SK-N-SH (cell line): ENCODE measurements at regions not wholly inside any gene's neighbourhood (a gene's known extent, or its start where the extent isn't known, plus 50 kb on each side); places are given as distances from the start of the nearest gene placed in this dataset.

ENCODE experiments used
- CTCF ChIA-PET: fragments of 300-600, 350-600 bp; formaldehyde crosslinking; extraction: SDS; loops from one replicate; lab custom pipeline; 2021; lab: Yijun Ruan, JAX
- POLR2A ChIA-PET: fragments of 350-600 bp; sonication (Branson Sonifier 250); formaldehyde crosslinking; extraction: SDS; loops from one replicate; lab custom pipeline; 2020; ENCODE audit warnings: antibody characterized with exemption, inconsistent platforms; lab: Yijun Ruan, JAX
- DNase-seq: peaks from one replicate; pipeline ENCODE4 v3.0.0; 2012
- H2AFZ ChIP-seq: fragments of 200-600 bp; sonication (generic); 2 replicates; pipeline ENCODE4 v1.8.1; 2016; ENCODE audit warnings: antibody characterized with exemption, mild to moderate bottlenecking, low read depth
- H3F3A ChIP-seq: fragments of 200-600 bp; sonication (generic); replicated peaks from 2 replicates; pipeline ENCODE3; 2016; ENCODE audit warnings: antibody characterized with exemption, mild to moderate bottlenecking; ENCODE audit not compliant: insufficient read depth
- H3K27ac ChIP-seq, 2 experiments: fragments of 200-500 bp in 1 of 2; fragments of 200-600 bp in 1 of 2; sonication (Bioruptor generic) in 1 of 2; sonication (generic), shearing (Covaris generic) in 1 of 2; 2 replicates each; pipeline versions ENCODE4 v1.5.1 to v1.6.1; 2014 to 2016; ENCODE audit warnings: low read depth in 2 of 2, inconsistent platforms in 1 of 2, low read length in 1 of 2, mild to moderate bottlenecking in 1 of 2, mixed read lengths in 1 of 2
- H3K27me3 ChIP-seq: fragments of 200-600 bp; sonication (generic), shearing (Covaris generic); 2 replicates; pipeline ENCODE4 v1.6.1; 2016; ENCODE audit warnings: mixed run types; ENCODE audit not compliant: insufficient read depth
- H3K36me3 ChIP-seq, 2 experiments: fragments of 200-500 bp in 1 of 2; fragments of 200-600 bp in 1 of 2; sonication (Bioruptor generic) in 1 of 2; sonication (generic) in 1 of 2; replicated peaks in 1 of 2; 2 replicates each; pipeline versions ENCODE3 to v1.5.1; 2014 to 2016; ENCODE audit warnings: low read length in 1 of 2, mild to moderate bottlenecking in 1 of 2; ENCODE audit not compliant: insufficient read depth in 2 of 2, control insufficient read depth in 1 of 2
- H3K4me1 ChIP-seq, 2 experiments: fragments of 200-500 bp in 1 of 2; fragments of 200-600 bp in 1 of 2; sonication (Bioruptor generic) in 1 of 2; sonication (generic), shearing (Covaris generic) in 1 of 2; 2 replicates each; pipeline versions ENCODE4 v1.5.1 to v1.6.1; 2014 to 2016; ENCODE audit warnings: low read depth in 1 of 2, low read length in 1 of 2, mixed run types in 1 of 2; ENCODE audit not compliant: insufficient read depth in 2 of 2, control insufficient read depth in 1 of 2
- H3K4me2 ChIP-seq: fragments of 200-600 bp; sonication (generic), shearing (Covaris generic); 2 replicates; pipeline ENCODE4 v1.6.1; 2017; ENCODE audit warnings: mixed run types
- H3K4me3 ChIP-seq, 2 experiments: fragments of 200-500 bp in 1 of 2; fragments of 200-600 bp in 1 of 2; sonication (Bioruptor generic) in 1 of 2; sonication (generic), shearing (Covaris generic) in 1 of 2; 2 replicates each; pipeline versions ENCODE4 v1.5.1 to v1.8.1; 2014 to 2016; ENCODE audit warnings: low read depth in 2 of 2, inconsistent platforms in 1 of 2, low read length in 1 of 2, mild to moderate bottlenecking in 1 of 2, mixed read lengths in 1 of 2, moderate library complexity in 1 of 2
- H3K79me2 ChIP-seq: fragments of 200-600 bp; sonication (generic); 2 replicates; pipeline ENCODE4 v1.8.1; 2017; ENCODE audit warnings: mild to moderate bottlenecking; ENCODE audit not compliant: insufficient read depth
- H3K9ac ChIP-seq: fragments of 200-600 bp; sonication (generic); 2 replicates; pipeline ENCODE4 v1.6.1; 2017; ENCODE audit warnings: mixed run types
- H3K9me2 ChIP-seq: fragments of 200-600 bp; sonication (generic); 2 replicates; pipeline ENCODE4 v1.6.1; 2017; ENCODE audit warnings: mixed run types
- H3K9me3 ChIP-seq: fragments of 200-600 bp; sonication (generic); 2 replicates; pipeline ENCODE4 v1.6.1; 2017; ENCODE audit warnings: mixed run types, mild to moderate bottlenecking, moderate library complexity
- H4K20me1 ChIP-seq: fragments of 200-600 bp; sonication (generic); 2 replicates; pipeline ENCODE4 v1.6.1; 2017; ENCODE audit warnings: mild to moderate bottlenecking, mixed run types; ENCODE audit not compliant: insufficient read depth
- CHD2 ChIP-seq: fragments of 150-350 bp; IDR thresholded peaks from 2 replicates; pipeline ENCODE4 v1.6.1; 2018; ENCODE audit warnings: low read length; ENCODE audit not compliant: partially characterized antibody
- ELF1 ChIP-seq: IDR thresholded peaks from 2 replicates; pipeline ENCODE4 v1.4.0; 2012
- EP300 ChIP-seq, 2 experiments: IDR thresholded peaks; 2 replicates each; pipeline versions ENCODE4 v1.4.0 to v1.6.1; 2012; ENCODE audit warnings: borderline replicate concordance in 1 of 2, low read depth in 1 of 2, low read length in 1 of 2
- FOSL2 ChIP-seq: IDR thresholded peaks from 2 replicates; pipeline ENCODE4 v1.4.0; 2012; ENCODE audit warnings: low read depth, mild to moderate bottlenecking, moderate library complexity, borderline replicate concordance
- FOXM1 ChIP-seq: IDR thresholded peaks from 2 replicates; pipeline ENCODE4 v1.4.0; 2012; ENCODE audit warnings: low read depth, mild to moderate bottlenecking
- GABPA ChIP-seq: IDR thresholded peaks from 2 replicates; pipeline ENCODE4 v1.4.0; 2012; ENCODE audit warnings: low read depth, mild to moderate bottlenecking
- JUND ChIP-seq: IDR thresholded peaks from 2 replicates; pipeline ENCODE4 v1.4.0; 2012
- MEF2A ChIP-seq: IDR thresholded peaks from 2 replicates; pipeline ENCODE4 v1.4.0; 2012; ENCODE audit warnings: low read depth, borderline replicate concordance
- NRF1 ChIP-seq: IDR thresholded peaks from 2 replicates; pipeline ENCODE4 v1.6.1; 2012; ENCODE audit warnings: low read depth, mild to moderate bottlenecking, low read length
- PBX3 ChIP-seq: IDR thresholded peaks from 2 replicates; pipeline ENCODE4; 2012
- RAD21 ChIP-seq: IDR thresholded peaks from 2 replicates; pipeline ENCODE4 v1.6.1; 2012; ENCODE audit warnings: mild to moderate bottlenecking, low read length
- RFX5 ChIP-seq: IDR thresholded peaks from 2 replicates; pipeline ENCODE4 v1.6.1; 2012; ENCODE audit warnings: mild to moderate bottlenecking, improper control_type of control experiment, low read length
- SIN3A ChIP-seq: IDR thresholded peaks from 2 replicates; pipeline ENCODE4 v1.6.1; 2012; ENCODE audit warnings: low read depth, mild to moderate bottlenecking, low read length, moderate library complexity, borderline replicate concordance
- SMC3 ChIP-seq: IDR thresholded peaks from 2 replicates; pipeline ENCODE4 v1.6.1; 2012; ENCODE audit warnings: low read depth, low read length, improper control_type of control experiment
- TAF1 ChIP-seq: IDR thresholded peaks from 2 replicates; pipeline ENCODE4 v1.6.1; 2012; ENCODE audit warnings: low read depth, mild to moderate bottlenecking, low read length, moderate library complexity, borderline replicate concordance
- TCF12 ChIP-seq: IDR thresholded peaks from 2 replicates; pipeline ENCODE4 v1.4.0; 2012
- YY1 ChIP-seq: IDR thresholded peaks from 2 replicates; pipeline ENCODE4 v1.4.0; 2012; ENCODE audit warnings: low read depth, mild to moderate bottlenecking
- ZBTB33 ChIP-seq: IDR thresholded peaks from 2 replicates; pipeline ENCODE4 v1.4.0; 2012; ENCODE audit warnings: low read depth, borderline replicate concordance
- WGBS: methylation state at CpG from one replicate; pipeline ENCODE4 v1.1.6; 2017; ENCODE audit warnings: low lambda C conversion rate; 5-methylcytosine and 5-hydroxymethylcytosine counted together
- TF ChIP-seq, protein P1 (sequence below): fragments of 150-350 bp; IDR thresholded peaks from 2 replicates; pipeline ENCODE4 v1.6.1; 2017; ENCODE audit warnings: antibody characterized with exemption, low read length, low read depth, borderline replicate concordance
- TF ChIP-seq, protein P2 (sequence below): fragments of 200-600 bp; sonication (generic); IDR thresholded peaks from 2 replicates; pipeline ENCODE4 v1.6.1; 2017; ENCODE audit warnings: antibody characterized with exemption, mild to moderate bottlenecking, moderate library complexity
- TF ChIP-seq, protein P3 (sequence below): fragments of 150-350 bp; IDR thresholded peaks from 2 replicates; pipeline ENCODE4 v1.6.1; 2016; ENCODE audit warnings: mild to moderate bottlenecking, low read depth, low read length

DNA sequence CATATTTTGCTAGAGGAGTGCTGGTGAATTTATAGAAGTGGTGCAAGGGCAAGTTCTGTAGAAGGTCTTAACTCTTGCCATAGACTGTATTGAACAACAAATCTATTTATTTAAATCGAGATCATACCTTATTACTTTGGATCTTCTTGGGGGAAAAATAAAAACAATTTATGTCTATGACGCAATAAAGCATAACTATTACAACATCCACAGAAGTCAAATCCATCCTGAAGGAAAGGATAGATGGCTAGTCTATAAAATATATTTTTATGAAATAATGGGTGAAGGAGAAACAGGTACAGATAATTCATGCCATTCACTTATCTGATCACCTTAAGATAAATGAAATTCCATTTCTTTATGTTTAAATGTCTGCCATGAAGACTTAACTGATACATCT, 1168.8 kb upstream of the AGA start:
- ChIA-PET CTCF (no interaction called here), POLR2A (no interaction called here)
- Histone ChIP-seq H3K36me3 (no peaks in the 10 kb centered on the region), H3K4me3 (no peak overlapping the region), H3K9ac (no peak overlapping the region), H3K9me2 (no peaks in the 10 kb centered on the region), H2AFZ (no peak overlapping the region), H3K27ac (no peak overlapping the region)
- no peak for DNase-seq
- TF ChIP-seq MEF2A = no peak
- no peak for TF ChIP-seq JUND
- no peak for TF ChIP-seq FOSL2
- TF ChIP-seq YY1 = no peak
- TF ChIP-seq NRF1 = no peak
- TF ChIP-seq TCF12 = no peak
- no peak for TF ChIP-seq GABPA
- no peak for TF ChIP-seq ELF1
- no peak for TF ChIP-seq SMC3
- no peak for TF ChIP-seq SIN3A
- no peak for TF ChIP-seq FOXM1
- no peak for TF ChIP-seq TAF1
- TF ChIP-seq RAD21 = no peak
- no peak for TF ChIP-seq CHD2
- TF ChIP-seq, protein P1, sequence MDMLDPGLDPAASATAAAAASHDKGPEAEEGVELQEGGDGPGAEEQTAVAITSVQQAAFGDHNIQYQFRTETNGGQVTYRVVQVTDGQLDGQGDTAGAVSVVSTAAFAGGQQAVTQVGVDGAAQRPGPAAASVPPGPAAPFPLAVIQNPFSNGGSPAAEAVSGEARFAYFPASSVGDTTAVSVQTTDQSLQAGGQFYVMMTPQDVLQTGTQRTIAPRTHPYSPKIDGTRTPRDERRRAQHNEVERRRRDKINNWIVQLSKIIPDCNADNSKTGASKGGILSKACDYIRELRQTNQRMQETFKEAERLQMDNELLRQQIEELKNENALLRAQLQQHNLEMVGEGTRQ = no peak
- TF ChIP-seq, all 33 proteins: peak for 0
- no peaks in the 10 kb centered on the region for H3K4me1 ChIP-seq
- H3F3A ChIP-seq = no peaks in the 10 kb centered on the region
- H3K79me2 ChIP-seq = no peaks in the 10 kb centered on the region
- no peaks in the 10 kb centered on the region for H3K9me3 ChIP-seq
- H3K27me3 ChIP-seq = no peaks in the 10 kb centered on the region
- H3K4me2 ChIP-seq = no peak overlapping the region
- no peaks in the 10 kb centered on the region for H4K20me1 ChIP-seq
- WGBS = 25% methylated on average over 2 of the region's 2 CpGs

GRCh38 chr4:178612733-178613132, 1170.5 kb upstream of the AGA start:
- no peak for DNase-seq
- no peaks in the 10 kb centered on the region for H4K20me1 ChIP-seq
- H3K36me3 ChIP-seq = no peaks in the 10 kb centered on the region
- ChIA-PET CTCF (no interaction called here), POLR2A (no interaction called here)
- H3F3A ChIP-seq = no peaks in the 10 kb centered on the region
- H3K4me3 ChIP-seq = no peak overlapping the region
- no peak overlapping the region for H2AFZ ChIP-seq
- H3K9ac ChIP-seq = no peak overlapping the region
- no peaks in the 10 kb centered on the region for H3K9me3 ChIP-seq
- no peak for TF ChIP-seq ZBTB33
- no peak for TF ChIP-seq ELF1
- TF ChIP-seq TCF12 = no peak
- no peak for TF ChIP-seq SMC3
- TF ChIP-seq EP300 (IDR thresholded peaks at IDR 0.05; ENCODE audit: borderline replicate concordance in 1 of 2, low read depth in 1 of 2, low read length in 1 of 2) = no peak
- TF ChIP-seq, protein P2, sequence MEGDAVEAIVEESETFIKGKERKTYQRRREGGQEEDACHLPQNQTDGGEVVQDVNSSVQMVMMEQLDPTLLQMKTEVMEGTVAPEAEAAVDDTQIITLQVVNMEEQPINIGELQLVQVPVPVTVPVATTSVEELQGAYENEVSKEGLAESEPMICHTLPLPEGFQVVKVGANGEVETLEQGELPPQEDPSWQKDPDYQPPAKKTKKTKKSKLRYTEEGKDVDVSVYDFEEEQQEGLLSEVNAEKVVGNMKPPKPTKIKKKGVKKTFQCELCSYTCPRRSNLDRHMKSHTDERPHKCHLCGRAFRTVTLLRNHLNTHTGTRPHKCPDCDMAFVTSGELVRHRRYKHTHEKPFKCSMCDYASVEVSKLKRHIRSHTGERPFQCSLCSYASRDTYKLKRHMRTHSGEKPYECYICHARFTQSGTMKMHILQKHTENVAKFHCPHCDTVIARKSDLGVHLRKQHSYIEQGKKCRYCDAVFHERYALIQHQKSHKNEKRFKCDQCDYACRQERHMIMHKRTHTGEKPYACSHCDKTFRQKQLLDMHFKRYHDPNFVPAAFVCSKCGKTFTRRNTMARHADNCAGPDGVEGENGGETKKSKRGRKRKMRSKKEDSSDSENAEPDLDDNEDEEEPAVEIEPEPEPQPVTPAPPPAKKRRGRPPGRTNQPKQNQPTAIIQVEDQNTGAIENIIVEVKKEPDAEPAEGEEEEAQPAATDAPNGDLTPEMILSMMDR = no peak
- TF ChIP-seq RFX5 = no peak
- TF ChIP-seq MEF2A = no peak
- TF ChIP-seq PBX3 = no peak
- no peak for TF ChIP-seq FOXM1
- TF ChIP-seq, protein P3, sequence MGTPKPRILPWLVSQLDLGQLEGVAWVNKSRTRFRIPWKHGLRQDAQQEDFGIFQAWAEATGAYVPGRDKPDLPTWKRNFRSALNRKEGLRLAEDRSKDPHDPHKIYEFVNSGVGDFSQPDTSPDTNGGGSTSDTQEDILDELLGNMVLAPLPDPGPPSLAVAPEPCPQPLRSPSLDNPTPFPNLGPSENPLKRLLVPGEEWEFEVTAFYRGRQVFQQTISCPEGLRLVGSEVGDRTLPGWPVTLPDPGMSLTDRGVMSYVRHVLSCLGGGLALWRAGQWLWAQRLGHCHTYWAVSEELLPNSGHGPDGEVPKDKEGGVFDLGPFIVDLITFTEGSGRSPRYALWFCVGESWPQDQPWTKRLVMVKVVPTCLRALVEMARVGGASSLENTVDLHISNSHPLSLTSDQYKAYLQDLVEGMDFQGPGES = no peak
- TF ChIP-seq, protein P1 = no peak
- TF ChIP-seq, all 33 proteins: peak for 0
- Histone ChIP-seq H3K27me3 (no peaks in the 10 kb centered on the region), H3K9me2 (no peaks in the 10 kb centered on the region), H3K4me1 (no peaks in the 10 kb centered on the region), H3K27ac (no peak overlapping the region), H3K4me2 (no peak overlapping the region), H3K79me2 (no peaks in the 10 kb centered on the region)
- 5% methylated on average over 4 of the region's 4 CpGs for WGBS
